MM.1S (cell line): ENCODE measurements at regions not wholly inside any gene's neighbourhood (a gene's known extent, or its start where the extent isn't known, plus 50 kb on each side); places are given as distances from the start of the nearest gene placed in this dataset.
A peak's percentile ranks its signal among the peaks of the same experiment; 100 is the strongest.
"Not testable (repeated sequence)": the region's sequence is repeated elsewhere in the genome, so short reads cannot be mapped to it uniquely, and the experiment has no call there.

Experiments used
- DNase-seq: peaks from one replicate; pipeline ENCODE4 v3.0.0-alpha.2; 2015
- H2AFZ ChIP-seq: fragments of 300-600 bp; sonication (generic); 2 replicates; pipeline ENCODE4 v1.6.0; 2016; ENCODE audit warnings: antibody characterized with exemption, low read length
- H3F3A ChIP-seq: fragments of 300-600 bp; sonication (generic); 2 replicates; pipeline ENCODE4 v1.6.1; 2016; ENCODE audit warnings: mild to moderate bottlenecking, antibody characterized with exemption, low read length, moderate library complexity, mixed read lengths; ENCODE audit not compliant: insufficient read depth
- H3K27ac ChIP-seq: fragments of 300-600 bp; sonication (generic); 2 replicates; pipeline ENCODE4 v1.5.1; 2016; ENCODE audit warnings: mild to moderate bottlenecking, low read length
- H3K27me3 ChIP-seq: fragments of 300-600 bp; sonication (generic); replicated peaks from 2 replicates; pipeline ENCODE4 v1.6.0; 2016; ENCODE audit warnings: low read length; ENCODE audit not compliant: insufficient read depth
- H3K36me3 ChIP-seq: fragments of 300-600 bp; sonication (generic); replicated peaks from 2 replicates; pipeline ENCODE4 v1.6.1; 2016; ENCODE audit warnings: mild to moderate bottlenecking, low read length, mixed read lengths; ENCODE audit not compliant: insufficient read depth
- H3K4me1 ChIP-seq: fragments of 300-600 bp; sonication (generic); 2 replicates; pipeline ENCODE4 v1.6.1; 2016; ENCODE audit warnings: low read length, mixed read lengths
- H3K4me2 ChIP-seq: fragments of 300-600 bp; sonication (generic); 2 replicates; pipeline ENCODE4 v1.6.0; 2016; ENCODE audit warnings: low read depth, low read length
- H3K4me3 ChIP-seq: fragments of 300-600 bp; sonication (generic); 2 replicates; pipeline ENCODE4 v1.5.1; 2016; ENCODE audit warnings: low read length, mixed read lengths
- H3K79me2 ChIP-seq: fragments of 300-600 bp; sonication (generic); 2 replicates; pipeline ENCODE4 v1.6.1; 2016; ENCODE audit warnings: mixed run types, low read length, mixed read lengths
- H3K9ac ChIP-seq: fragments of 300-600 bp; sonication (generic); 2 replicates; pipeline ENCODE4 v1.6.1; 2016; ENCODE audit warnings: low read length, mixed read lengths
- H3K9me2 ChIP-seq: fragments of 300-600 bp; sonication (generic); replicated peaks from 2 replicates; pipeline ENCODE4 v1.6.1; 2016; ENCODE audit warnings: mild to moderate bottlenecking, low read length, mixed read lengths; ENCODE audit not compliant: insufficient read depth
- H3K9me3 ChIP-seq: fragments of 300-600 bp; sonication (generic); replicated peaks from 2 replicates; pipeline ENCODE4 v1.6.1; 2016; ENCODE audit warnings: mild to moderate bottlenecking, low read length, mixed read lengths; ENCODE audit not compliant: insufficient read depth
- H4K20me1 ChIP-seq: fragments of 300-600 bp; sonication (generic); 2 replicates; pipeline ENCODE4 v1.6.1; 2016; ENCODE audit warnings: mild to moderate bottlenecking, low read length, moderate library complexity, mixed read lengths; ENCODE audit not compliant: insufficient read depth
- EZH2 ChIP-seq: fragments of 300-600 bp; sonication (generic); optimal IDR thresholded peaks from 2 replicates; pipeline ENCODE3; 2017; ENCODE audit warnings: low read depth, mild to moderate bottlenecking, antibody characterized with exemption, low read length, mixed read lengths
- EZH2phosphoT487 ChIP-seq: fragments of 300-600 bp; sonication (generic); IDR thresholded peaks from 2 replicates; pipeline ENCODE4 v1.6.1; 2018; ENCODE audit warnings: antibody characterized with exemption, low read length
- TF ChIP-seq, protein P1 (sequence below): fragments of 300-600 bp; sonication (generic); IDR thresholded peaks from 2 replicates; pipeline ENCODE4 v1.5.1; 2016; ENCODE audit warnings: antibody characterized with exemption, low read length, mixed read lengths

DNA sequence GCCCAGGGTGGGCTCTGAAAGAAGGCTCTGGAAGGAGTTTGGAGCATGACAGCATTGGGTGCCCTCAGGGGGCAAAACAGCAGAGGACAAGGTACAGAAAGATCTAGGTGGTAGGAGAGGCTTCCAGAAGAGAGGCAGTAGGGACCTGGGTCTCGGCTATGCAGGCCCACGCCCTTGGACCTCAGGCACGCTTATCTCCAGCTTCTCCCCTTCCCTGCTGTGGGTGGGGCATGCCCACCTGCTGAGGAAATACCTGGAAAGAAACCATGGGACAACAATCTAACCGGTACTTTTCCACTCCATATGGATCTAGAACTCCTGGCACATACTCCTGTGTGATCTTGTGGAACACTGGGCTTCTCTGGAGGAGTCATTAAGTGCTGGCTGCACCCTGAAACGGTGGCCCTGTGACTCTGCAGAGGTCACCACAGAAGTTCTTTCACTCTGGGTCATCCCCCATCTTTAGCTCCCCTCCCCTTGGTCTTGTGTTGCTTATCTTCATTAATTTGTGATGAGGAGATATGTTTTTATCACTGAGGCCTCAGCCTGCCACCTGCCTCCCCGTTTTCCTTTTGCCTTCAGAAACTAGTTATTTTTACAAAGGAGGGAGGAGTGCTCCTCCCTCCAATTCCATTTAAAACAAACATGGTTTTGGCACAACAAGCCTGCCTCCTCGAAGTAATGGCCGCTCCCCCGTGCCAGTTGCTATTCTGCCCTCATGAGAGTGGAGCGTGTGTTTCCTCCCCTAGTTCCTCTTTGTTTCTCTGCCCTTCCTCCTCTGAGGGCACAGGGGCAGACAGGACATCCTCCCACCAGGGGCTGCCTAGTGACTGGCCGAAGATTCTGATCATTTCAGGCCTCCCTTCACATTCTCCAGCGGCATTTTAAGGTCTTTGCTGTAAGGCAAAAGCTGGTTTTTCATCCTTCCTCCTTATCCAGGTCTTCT lies 78.0 kb upstream of the ATP5PO start:
- Histone ChIP-seq H4K20me1 (no peaks in the 10 kb centered on the region), H3K36me3 (no peaks in the 10 kb centered on the region), H3F3A (no peaks in the 10 kb centered on the region), H3K9me2 (no peaks in the 10 kb centered on the region), H3K79me2 (no peaks in the 10 kb centered on the region), H2AFZ (peak overlapping the region; percentile 26; the same call in 1 of the 2 replicates), H3K4me1 (no peaks in the 10 kb centered on the region; the same call in 1 of the 2 replicates), H3K27me3 (no peaks in the 10 kb centered on the region), H3K9me3 (no peaks in the 10 kb centered on the region), H3K9ac (no peak overlapping the region), H3K4me2 (no peak overlapping the region), H3K4me3 (no peak overlapping the region), H3K27ac (no peak overlapping the region)
- TF ChIP-seq, protein P1, sequence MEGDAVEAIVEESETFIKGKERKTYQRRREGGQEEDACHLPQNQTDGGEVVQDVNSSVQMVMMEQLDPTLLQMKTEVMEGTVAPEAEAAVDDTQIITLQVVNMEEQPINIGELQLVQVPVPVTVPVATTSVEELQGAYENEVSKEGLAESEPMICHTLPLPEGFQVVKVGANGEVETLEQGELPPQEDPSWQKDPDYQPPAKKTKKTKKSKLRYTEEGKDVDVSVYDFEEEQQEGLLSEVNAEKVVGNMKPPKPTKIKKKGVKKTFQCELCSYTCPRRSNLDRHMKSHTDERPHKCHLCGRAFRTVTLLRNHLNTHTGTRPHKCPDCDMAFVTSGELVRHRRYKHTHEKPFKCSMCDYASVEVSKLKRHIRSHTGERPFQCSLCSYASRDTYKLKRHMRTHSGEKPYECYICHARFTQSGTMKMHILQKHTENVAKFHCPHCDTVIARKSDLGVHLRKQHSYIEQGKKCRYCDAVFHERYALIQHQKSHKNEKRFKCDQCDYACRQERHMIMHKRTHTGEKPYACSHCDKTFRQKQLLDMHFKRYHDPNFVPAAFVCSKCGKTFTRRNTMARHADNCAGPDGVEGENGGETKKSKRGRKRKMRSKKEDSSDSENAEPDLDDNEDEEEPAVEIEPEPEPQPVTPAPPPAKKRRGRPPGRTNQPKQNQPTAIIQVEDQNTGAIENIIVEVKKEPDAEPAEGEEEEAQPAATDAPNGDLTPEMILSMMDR, result no peak
- TF ChIP-seq EZH2phosphoT487 (no peak), EZH2 (no peak)
- DNase-seq, result no peak

GRCh38 chr21:33992412-33992811 lies 76.8 kb upstream of the ATP5PO start:
- not testable (repeated sequence) for H3K36me3 ChIP-seq, H3K9me3 ChIP-seq, H3K79me2 ChIP-seq, H3K27me3 ChIP-seq, H3F3A ChIP-seq, H3K9ac ChIP-seq, H2AFZ ChIP-seq, H3K4me3 ChIP-seq, H4K20me1 ChIP-seq, H3K4me1 ChIP-seq, H3K27ac ChIP-seq, H3K4me2 ChIP-seq, H3K9me2 ChIP-seq, DNase-seq

DNA sequence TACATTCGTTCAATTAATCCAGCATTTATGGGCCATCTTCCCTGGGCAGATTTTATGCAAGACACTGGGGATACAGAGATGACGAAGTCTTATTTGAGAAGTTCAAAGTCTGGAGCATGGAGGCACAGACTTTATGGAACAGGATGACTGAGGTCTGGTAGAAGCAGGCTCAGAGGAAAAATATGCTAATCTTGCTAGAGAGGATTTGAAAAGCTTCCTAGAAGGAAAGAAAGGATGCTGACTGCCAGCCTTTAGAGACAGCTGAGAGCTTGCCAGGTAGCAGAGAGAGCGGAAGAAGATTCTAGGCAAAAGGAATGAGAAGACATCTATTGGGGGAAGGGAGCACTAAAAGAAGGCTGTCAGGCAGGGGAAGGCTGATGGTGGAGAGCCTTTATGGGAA lies 75.5 kb upstream of the ATP5PO start:
- H3K9me2 ChIP-seq, result no peaks in the 10 kb centered on the region
- no peak overlapping the region for H2AFZ ChIP-seq
- H3K4me2 ChIP-seq, result no peak overlapping the region
- H3K9ac ChIP-seq, result no peak overlapping the region
- no peaks in the 10 kb centered on the region for H3F3A ChIP-seq
- no peaks in the 10 kb centered on the region for H3K27me3 ChIP-seq
- no peaks in the 10 kb centered on the region; the same call in 1 of the 2 replicates for H3K4me1 ChIP-seq
- H3K4me3 ChIP-seq, result no peak overlapping the region
- TF ChIP-seq, protein P1, result no peak
- TF ChIP-seq EZH2 (no peak), EZH2phosphoT487 (no peak)
- no peaks in the 10 kb centered on the region for H4K20me1 ChIP-seq
- no peaks in the 10 kb centered on the region for H3K36me3 ChIP-seq
- no peak overlapping the region for H3K27ac ChIP-seq
- no peaks in the 10 kb centered on the region for H3K9me3 ChIP-seq
- no peak for DNase-seq
- H3K79me2 ChIP-seq, result no peaks in the 10 kb centered on the region

DNA sequence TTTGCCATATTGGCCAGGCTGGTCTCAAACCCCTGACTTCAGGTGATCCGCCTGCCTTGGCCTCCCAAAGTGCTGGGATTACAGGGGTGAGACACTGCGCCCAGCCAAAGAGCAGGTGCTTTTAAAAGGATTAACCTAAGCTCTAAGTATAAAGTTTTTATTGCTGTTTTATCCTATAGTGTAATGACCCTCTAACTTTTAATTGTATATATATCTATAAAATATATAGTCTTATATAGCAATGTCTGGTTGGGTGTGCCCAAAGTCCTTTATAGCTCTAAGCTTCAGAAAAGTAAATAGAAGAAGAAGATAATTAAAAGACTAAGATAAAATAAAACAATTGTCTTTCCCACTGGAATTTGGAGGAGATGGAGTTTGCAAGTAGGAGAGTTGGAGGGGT lies 73.8 kb upstream of the ATP5PO start:
- DNase-seq, result no peak
- H4K20me1 ChIP-seq, result no peaks in the 10 kb centered on the region
- H3K27ac ChIP-seq, result no peak overlapping the region
- no peaks in the 10 kb centered on the region for H3K36me3 ChIP-seq
- no peaks in the 10 kb centered on the region; the same call in 1 of the 2 replicates for H3K4me1 ChIP-seq
- no peaks in the 10 kb centered on the region for H3K79me2 ChIP-seq
- H3K27me3 ChIP-seq, result no peaks in the 10 kb centered on the region
- no peak overlapping the region for H3K4me3 ChIP-seq
- TF ChIP-seq, protein P1, result no peak
- TF ChIP-seq EZH2, result no peak
- no peak for TF ChIP-seq EZH2phosphoT487
- no peaks in the 10 kb centered on the region for H3K9me3 ChIP-seq
- H3K4me2 ChIP-seq, result no peak overlapping the region
- H2AFZ ChIP-seq, result no peak overlapping the region
- no peaks in the 10 kb centered on the region for H3F3A ChIP-seq
- no peak overlapping the region for H3K9ac ChIP-seq
- no peaks in the 10 kb centered on the region for H3K9me2 ChIP-seq
